Esophagus squamous epithelium (tissue), 5 donors: ENCODE measurements at regions not wholly inside any gene's neighbourhood (a gene's known extent, or its start where the extent isn't known, plus 50 kb on each side); places are given as distances from the start of the nearest gene placed in this dataset.

Source experiments
- DNase-seq: peaks from one replicate; lab custom pipeline; 2025; lab: John Stamatoyannopoulos, UW
- H3K27ac ChIP-seq, 4 donors: fragments of 200-600 bp; sonication (generic); one replicate each; pipeline ENCODE4 v1.5.1; 2016 to 2019; ENCODE audit warnings: mild to moderate bottlenecking in 1 of 4
- H3K27me3 ChIP-seq, 4 donors: fragments of 200-600 bp; sonication (generic); 1 replicate in 3 of 4; 2 replicates in 1 of 4; pipeline versions ENCODE4 v1.5.1 to v1.6.0; 2017 to 2021; ENCODE audit warnings: antibody characterized with exemption in 1 of 4
- H3K36me3 ChIP-seq, 3 donors: fragments of 200-600 bp; sonication (generic); one replicate each; pipeline ENCODE4 v1.5.1; 2016 to 2019
- H3K4me1 ChIP-seq, 3 donors: fragments of 200-600 bp; sonication (generic); one replicate each; pipeline ENCODE4 v1.5.1; 2017 to 2019
- H3K4me3 ChIP-seq, 4 donors: fragments of 200-600 bp; sonication (generic); 1 replicate in 3 of 4; 2 replicates in 1 of 4; pipeline ENCODE4 v1.5.1; 2016 to 2019; ENCODE audit warnings: mild to moderate bottlenecking in 2 of 4, moderate library complexity in 1 of 4
- H3K9me3 ChIP-seq, 3 donors: fragments of 200-600 bp; sonication (generic); one replicate each; pipeline ENCODE4 v1.5.1; 2016 to 2019
- CTCF ChIP-seq, 6 experiments: fragments of 450-650 bp in 4 of 6; fragments of 200-600 bp in 2 of 6; sonication (generic) in 2 of 6; IDR thresholded peaks; one replicate each; pipeline ENCODE4 v1.5.1; 2016 to 2019; ENCODE audit warnings: antibody characterized with exemption in 6 of 6, mild to moderate bottlenecking in 4 of 6, moderate library complexity in 4 of 6
- POLR2A ChIP-seq, 4 donors: fragments of 450-650 bp; IDR thresholded peaks; one replicate each; pipeline ENCODE4 v1.6.1; 2017; ENCODE audit warnings: antibody characterized with exemption in 4 of 4, mild to moderate bottlenecking in 4 of 4, moderate library complexity in 3 of 4
- WGBS, 2 donors: methylation state at CpG; one replicate each; pipeline ENCODE4 v1.1.5; 2018; 5-methylcytosine and 5-hydroxymethylcytosine counted together
- intact Hi-C: fragments of 100-400 bp; cut with DNase I; formaldehyde crosslinking; loops from one replicate; pipeline ENCODE4 v1.15.0; 2022
- donor health status: DM: yes; HTN: yes; CAD: no.

GRCh38 chr17:77281904-77282367 lies 141.2 kb downstream of the SEC14L1 start:
- DNase-seq, result no peak
- H3K27ac ChIP-seq, result peak overlapping the region; percentile 79 to 89 (median 88)
- H3K36me3 ChIP-seq, result no peaks in the 10 kb centered on the region
- WGBS, 2 donors, result 23 to 46% methylated on average over 4 to 17 of the region's 20 CpGs
- H3K27me3 ChIP-seq, result peaks cover 0 to 15% (median 0%) of the 10 kb centered on the region in 4 donors
- intact Hi-C loops, result no loop called here
- TF ChIP-seq CTCF (IDR thresholded peaks at IDR 0.05) (no peak), POLR2A (IDR thresholded peaks at IDR 0.05) (no peak)
- H3K9me3 ChIP-seq, result no peaks in the 10 kb centered on the region
- H3K4me3 ChIP-seq, result peak overlapping the region; percentile 51 to 82 (median 70)
- peaks cover 33 to 73% (median 42%) of the 10 kb centered on the region in 3 donors for H3K4me1 ChIP-seq

- peaks cover 42 to 82% (median 51%) of the 10 kb centered on the region in 3 donors for H3K4me1 ChIP-seq
- H3K9me3 ChIP-seq, result no peaks in the 10 kb centered on the region
- H3K27ac ChIP-seq, result peak overlapping the region; percentile 76 to 89 (median 84)
- DNase-seq, result no peak
- WGBS, 2 donors, result 32 to 38% methylated on average over 13 to 21 of the region's 24 CpGs
- peaks cover 0 to 15% (median 0%) of the 10 kb centered on the region in 4 donors for H3K27me3 ChIP-seq
- intact Hi-C loops, result no loop called here
- no peaks in the 10 kb centered on the region for H3K36me3 ChIP-seq
- peak overlapping the region; percentile 51 to 82 (median 70) for H3K4me3 ChIP-seq
- TF ChIP-seq CTCF (IDR thresholded peaks at IDR 0.05) (no peak), POLR2A (IDR thresholded peaks at IDR 0.05) (no peak)
Observed at GRCh38 chr17:77282524-77283515, 142.1 kb downstream of the SEC14L1 start.

- H3K27ac ChIP-seq, result peak overlapping the region in 3 of 4 donors; percentile 84 to 95 (median 94)
- peaks cover 49 to 95% (median 54%) of the 10 kb centered on the region in 3 donors for H3K4me1 ChIP-seq
- no peak for TF ChIP-seq CTCF (IDR thresholded peaks at IDR 0.05)
- TF ChIP-seq POLR2A (IDR thresholded peaks at IDR 0.05), result no peak
- intact Hi-C loops, result no loop called here
- no peak for DNase-seq
- H3K36me3 ChIP-seq, result no peaks in the 10 kb centered on the region
- H3K4me3 ChIP-seq, result no peak overlapping the region
- H3K9me3 ChIP-seq, result no peaks in the 10 kb centered on the region
- WGBS, 2 donors, result 90% methylated on average over 14 of the region's 14 CpGs
- H3K27me3 ChIP-seq, result peaks cover 0 to 15% (median 0%) of the 10 kb centered on the region in 4 donors
Observed at GRCh38 chr17:77284023-77284617, 143.4 kb downstream of the SEC14L1 start.

GRCh38 chr17:77285594-77286390 lies 145.0 kb downstream of the SEC14L1 start:
- H3K9me3 ChIP-seq, result no peaks in the 10 kb centered on the region
- H3K36me3 ChIP-seq, result no peaks in the 10 kb centered on the region
- peak overlapping the region in 2 of 4 donors; percentile 2 to 41 for H3K4me3 ChIP-seq
- no peak for TF ChIP-seq CTCF (IDR thresholded peaks at IDR 0.05)
- peak in 2 of 4 donors; percentile 18 to 41 for TF ChIP-seq POLR2A (IDR thresholded peaks at IDR 0.05)
- H3K4me1 ChIP-seq, result peaks cover 34 to 90% (median 44%) of the 10 kb centered on the region in 3 donors
- WGBS, 2 donors, result 55 to 80% methylated on average over 2 to 13 of the region's 34 CpGs
- H3K27ac ChIP-seq, result peak overlapping the region; percentile 84 to 95 (median 92)
- intact Hi-C loops, result loop anchor here (5.0 kb wide), 1 partner anchor 37 kb away; no protein-coding TSS in a partner anchor
- H3K27me3 ChIP-seq, result peaks cover 0 to 15% (median 0%) of the 10 kb centered on the region in 4 donors
- no peak for DNase-seq
